ENCODE measurements at regions not wholly inside any gene's neighbourhood (a gene's known extent, or its start where the extent isn't known, plus 50 kb on each side); places are given as distances from the start of the nearest gene placed in this dataset.

DNA sequence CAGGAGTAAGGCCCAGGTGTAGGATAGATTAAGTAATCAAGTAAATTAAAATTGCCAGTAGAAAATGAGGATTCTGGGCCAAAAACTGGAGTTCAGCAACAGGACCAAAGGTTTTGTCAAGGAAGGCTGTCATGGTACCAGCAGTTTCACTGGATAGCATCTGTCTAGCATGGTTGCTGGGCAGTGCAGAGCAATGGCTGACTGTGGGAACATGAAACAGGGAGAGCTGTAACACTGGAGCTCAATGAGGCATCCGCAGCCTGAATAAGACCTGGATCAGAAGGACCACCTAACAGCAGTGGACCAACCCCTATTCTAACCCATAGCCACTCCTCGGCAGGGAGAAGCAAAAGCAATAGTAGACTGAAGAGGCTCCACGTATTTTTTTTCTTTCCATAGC lies 132.4 kb downstream of the ATOH1 start:
- H3K36me3 ChIP-seq: no peaks in the 10 kb centered on the region
- no peaks in the 10 kb centered on the region for H3K4me1 ChIP-seq
- no peak overlapping the region for H3K27ac ChIP-seq
- intact Hi-C loops (cut with DNase I; ENCODE audit: low total_unique reads): no loop called here
- H3K4me3 ChIP-seq: no peak overlapping the region
- H3K27me3 ChIP-seq: no peaks in the 10 kb centered on the region
- WGBS, 5 donors: 69 to 82% (median 77%) methylated on average over 3 of the region's 3 CpGs
- H3K9me3 ChIP-seq: peaks cover 0 to 3% (median 0%) of the 10 kb centered on the region in 4 donors
- DNase-seq: no peak
- TF ChIP-seq POLR2AphosphoS5 (IDR thresholded peaks at IDR 0.05) (no peak), EP300 (IDR thresholded peaks at IDR 0.05) (no peak), POLR2A (IDR thresholded peaks at IDR 0.05) (no peak)
- TF ChIP-seq, protein P1, sequence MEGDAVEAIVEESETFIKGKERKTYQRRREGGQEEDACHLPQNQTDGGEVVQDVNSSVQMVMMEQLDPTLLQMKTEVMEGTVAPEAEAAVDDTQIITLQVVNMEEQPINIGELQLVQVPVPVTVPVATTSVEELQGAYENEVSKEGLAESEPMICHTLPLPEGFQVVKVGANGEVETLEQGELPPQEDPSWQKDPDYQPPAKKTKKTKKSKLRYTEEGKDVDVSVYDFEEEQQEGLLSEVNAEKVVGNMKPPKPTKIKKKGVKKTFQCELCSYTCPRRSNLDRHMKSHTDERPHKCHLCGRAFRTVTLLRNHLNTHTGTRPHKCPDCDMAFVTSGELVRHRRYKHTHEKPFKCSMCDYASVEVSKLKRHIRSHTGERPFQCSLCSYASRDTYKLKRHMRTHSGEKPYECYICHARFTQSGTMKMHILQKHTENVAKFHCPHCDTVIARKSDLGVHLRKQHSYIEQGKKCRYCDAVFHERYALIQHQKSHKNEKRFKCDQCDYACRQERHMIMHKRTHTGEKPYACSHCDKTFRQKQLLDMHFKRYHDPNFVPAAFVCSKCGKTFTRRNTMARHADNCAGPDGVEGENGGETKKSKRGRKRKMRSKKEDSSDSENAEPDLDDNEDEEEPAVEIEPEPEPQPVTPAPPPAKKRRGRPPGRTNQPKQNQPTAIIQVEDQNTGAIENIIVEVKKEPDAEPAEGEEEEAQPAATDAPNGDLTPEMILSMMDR (IDR thresholded peaks at IDR 0.05): no peak

DNA sequence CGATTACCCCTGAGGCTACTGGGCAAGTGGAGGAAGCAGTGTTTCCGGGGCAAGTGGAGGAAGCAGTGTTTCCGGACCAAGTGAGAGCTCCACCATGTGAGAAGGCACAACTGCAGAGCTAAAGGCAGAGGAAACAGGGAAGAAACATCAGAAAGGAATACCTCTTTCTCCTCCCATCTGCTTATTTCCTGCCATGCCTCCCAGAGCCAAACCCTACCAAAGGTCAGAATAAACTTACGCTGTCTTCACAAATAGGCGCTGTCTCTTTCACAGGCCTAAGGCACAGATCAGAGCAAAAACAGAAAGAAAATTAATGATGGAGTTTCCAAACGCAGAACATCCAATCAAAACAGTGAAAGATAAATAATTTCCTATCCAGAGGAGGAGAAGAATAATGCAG lies 153.0 kb downstream of the ATOH1 start:
- DNase-seq: no peak
- WGBS, 5 donors: 61 to 79% (median 74%) methylated on average over 6 of the region's 6 CpGs
- Histone ChIP-seq H3K27me3 (no peaks in the 10 kb centered on the region), H3K4me3 (no peak overlapping the region), H3K36me3 (no peaks in the 10 kb centered on the region), H3K27ac (no peak overlapping the region), H3K9me3 (peaks cover 0 to 19% (median 12%) of the 10 kb centered on the region in 4 donors), H3K4me1 (no peaks in the 10 kb centered on the region)
- intact Hi-C loops (cut with DNase I; ENCODE audit: low total_unique reads): no loop called here
- no peak for TF ChIP-seq POLR2AphosphoS5 (IDR thresholded peaks at IDR 0.05)
- no peak for TF ChIP-seq POLR2A (IDR thresholded peaks at IDR 0.05)
- TF ChIP-seq EP300 (IDR thresholded peaks at IDR 0.05): no peak
- TF ChIP-seq, protein P1 (IDR thresholded peaks at IDR 0.05): no peak

DNA sequence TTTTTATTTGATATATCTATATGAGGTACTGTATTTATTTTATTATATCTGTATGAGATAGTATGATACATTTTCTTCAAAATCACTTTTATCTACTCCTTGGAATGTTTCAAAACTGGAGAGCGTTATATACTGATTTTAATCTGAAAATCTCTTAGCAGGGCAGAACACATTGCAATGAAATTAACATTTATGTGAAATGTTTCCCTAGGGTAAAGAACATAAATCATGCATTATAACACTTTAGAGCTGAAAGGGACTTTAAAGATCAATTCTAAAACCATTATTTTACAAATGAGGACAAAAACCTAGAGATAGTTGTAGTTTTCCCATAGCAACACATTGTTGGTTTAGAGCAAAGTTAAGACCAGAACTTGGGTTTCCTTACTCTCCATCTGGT lies 153.7 kb downstream of the ATOH1 start:
- DNase-seq: no peak
- Histone ChIP-seq H3K36me3 (no peaks in the 10 kb centered on the region), H3K4me1 (no peaks in the 10 kb centered on the region), H3K9me3 (peaks cover 0 to 13% (median 7%) of the 10 kb centered on the region in 4 donors), H3K4me3 (no peak overlapping the region), H3K27ac (no peak overlapping the region), H3K27me3 (no peaks in the 10 kb centered on the region)
- intact Hi-C loops (cut with DNase I; ENCODE audit: low total_unique reads): no loop called here
- WGBS, 5 donors: 73 to 86% (median 83%) methylated on average over 1 of the region's 1 CpG
- no peak for TF ChIP-seq POLR2AphosphoS5 (IDR thresholded peaks at IDR 0.05)
- TF ChIP-seq, protein P1 (IDR thresholded peaks at IDR 0.05): no peak

DNA sequence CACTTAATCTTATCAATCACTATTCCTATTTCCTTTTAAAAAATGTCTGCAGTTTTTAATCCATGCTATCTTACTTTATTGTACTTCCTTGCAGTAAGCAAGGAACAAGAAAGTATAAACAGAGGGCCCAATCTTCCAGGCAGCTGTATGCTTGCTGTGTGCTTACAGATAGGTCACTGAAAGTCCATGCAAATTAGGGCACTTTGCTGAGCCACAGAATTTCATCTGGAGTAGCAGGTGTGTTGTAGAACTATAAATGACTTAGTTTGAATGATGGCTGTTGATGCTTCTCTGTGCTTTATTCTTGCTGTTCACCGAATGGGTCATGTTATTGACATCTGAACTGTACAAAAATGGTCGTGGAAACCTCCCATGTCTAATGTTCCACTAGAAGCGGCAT lies 154.6 kb downstream of the ATOH1 start:
- Histone ChIP-seq H3K4me1 (no peaks in the 10 kb centered on the region), H3K27me3 (no peaks in the 10 kb centered on the region), H3K27ac (no peak overlapping the region), H3K36me3 (no peaks in the 10 kb centered on the region), H3K9me3 (peaks cover 0 to 5% (median under 1%) of the 10 kb centered on the region in 4 donors), H3K4me3 (no peak overlapping the region)
- intact Hi-C loops (cut with DNase I; ENCODE audit: low total_unique reads): no loop called here
- no peak for TF ChIP-seq POLR2AphosphoS5 (IDR thresholded peaks at IDR 0.05)
- TF ChIP-seq POLR2A (IDR thresholded peaks at IDR 0.05): no peak
- no peak for TF ChIP-seq EP300 (IDR thresholded peaks at IDR 0.05)
- TF ChIP-seq, protein P1 (IDR thresholded peaks at IDR 0.05): no peak
- DNase-seq: no peak
- 58 to 75% (median 72%) methylated on average over 3 of the region's 3 CpGs for WGBS, 5 donors
